ENCODE measurements at regions not wholly inside any gene's neighbourhood (a gene's known extent, or its start where the extent isn't known, plus 50 kb on each side); places are given as distances from the start of the nearest gene placed in this dataset.

- no peak for DNase-seq (ENCODE audit: extremely low read depth in 1 of 11, low read depth in 9 of 11, low spot score in 4 of 11)
Measured at GRCh38 chr2:122388208-122388607, 632.8 kb downstream of the TSN start.

DNA sequence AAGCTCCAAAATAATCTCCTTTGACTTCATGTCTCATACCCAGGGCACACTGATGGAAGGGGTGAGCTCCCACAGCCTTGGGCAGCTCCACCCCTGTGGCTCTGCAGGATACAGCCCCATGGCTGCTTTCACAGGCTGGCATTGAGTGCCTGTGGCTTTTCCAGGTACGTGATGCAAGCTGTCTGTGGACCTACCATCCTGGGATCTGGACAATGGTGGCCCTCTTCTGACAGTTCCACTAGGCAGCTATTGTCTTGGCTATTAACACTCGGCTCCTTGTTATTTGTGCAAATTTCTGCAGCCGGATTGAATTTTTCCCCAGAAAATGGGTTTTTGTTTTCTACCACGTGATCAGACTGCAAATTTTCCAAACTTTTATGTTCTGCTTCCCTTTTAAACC lies 634.2 kb downstream of the TSN start:
- no peak for DNase-seq (ENCODE audit: extremely low read depth in 1 of 11, low read depth in 9 of 11, low spot score in 4 of 11)

DNA sequence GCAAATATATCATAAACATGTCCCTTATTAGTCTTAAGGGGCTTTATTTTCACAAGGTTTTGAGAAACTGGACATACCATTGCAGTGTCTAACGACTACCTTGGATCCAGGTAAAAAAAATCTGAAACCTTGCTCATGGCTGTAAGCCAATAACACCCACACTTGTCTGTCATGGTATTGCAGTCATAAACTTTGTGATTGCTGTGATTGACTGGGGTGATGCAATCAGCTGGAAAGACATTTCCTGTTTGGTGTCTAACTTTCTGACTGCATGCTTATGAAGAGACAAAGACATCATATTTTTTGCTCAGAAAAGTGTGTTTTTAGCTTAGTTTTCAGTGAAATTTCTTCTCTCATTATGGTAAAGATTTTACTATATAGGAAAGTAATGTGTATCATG lies 635.0 kb downstream of the TSN start:
- no peak for DNase-seq (ENCODE audit: extremely low read depth in 1 of 11, low read depth in 9 of 11, low spot score in 4 of 11)

DNA sequence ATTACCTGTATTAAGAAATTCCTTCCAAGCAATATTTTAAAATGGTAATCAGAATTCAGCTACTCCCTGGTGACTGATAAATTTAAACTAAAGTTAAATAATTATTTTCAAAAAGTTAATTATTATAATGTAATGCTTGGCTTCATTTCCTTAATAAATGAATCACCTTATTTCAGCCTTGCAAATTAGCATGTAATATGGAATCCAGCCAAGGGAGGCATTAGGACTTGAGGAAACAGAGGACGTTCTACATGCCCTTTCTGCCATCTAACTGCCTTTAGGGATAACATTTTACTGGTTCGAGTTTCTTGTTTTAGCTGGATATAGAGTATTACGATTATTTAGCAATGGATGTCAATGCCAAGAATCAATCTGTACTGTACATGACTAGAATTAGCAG lies 636.3 kb downstream of the TSN start:
- DNase-seq (ENCODE audit: extremely low read depth in 1 of 11, low read depth in 9 of 11, low spot score in 4 of 11), result no peak

DNA sequence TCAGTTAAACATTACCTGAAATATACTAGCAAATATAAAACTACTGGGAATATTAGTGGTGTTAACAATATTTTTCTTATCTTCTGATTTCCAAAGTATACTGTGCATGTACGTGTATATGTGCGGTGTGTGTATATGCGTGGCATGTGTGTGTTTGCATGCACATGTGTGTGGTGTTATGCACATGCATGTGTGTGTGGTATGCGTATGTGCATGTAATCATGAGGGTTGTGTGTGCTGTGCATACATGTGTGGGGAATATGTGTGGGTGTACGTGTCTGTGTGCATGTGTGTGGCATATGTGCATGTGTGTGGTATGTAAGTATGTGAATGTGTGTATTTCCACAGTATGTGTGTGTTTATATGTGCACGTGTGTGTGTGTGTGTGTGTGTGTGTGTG lies 640.2 kb downstream of the TSN start:
- DNase-seq (ENCODE audit: extremely low read depth in 1 of 11, low read depth in 9 of 11, low spot score in 4 of 11), result no peak

DNA sequence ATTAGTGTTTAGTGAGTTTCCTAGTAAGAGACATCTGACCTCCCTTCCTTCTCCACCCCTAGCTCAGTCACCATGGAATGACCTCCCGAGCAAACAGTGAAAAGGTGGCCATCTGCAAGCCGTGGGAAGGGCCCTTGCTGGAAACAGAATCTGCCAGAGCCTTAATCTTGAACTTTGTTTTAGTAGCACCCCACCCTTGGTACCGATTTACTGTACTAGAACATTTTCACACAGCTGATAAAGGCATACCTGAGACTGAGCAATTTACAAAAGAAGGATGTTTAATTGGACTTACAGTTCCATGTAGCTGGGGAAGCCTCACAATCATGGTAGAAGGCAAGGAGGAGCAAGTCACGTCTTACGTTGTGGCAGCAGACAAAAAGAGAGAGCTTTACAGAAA lies 655.8 kb downstream of the TSN start:
- DNase-seq (ENCODE audit: extremely low read depth in 1 of 11, low read depth in 9 of 11, low spot score in 4 of 11), result no peak

DNA sequence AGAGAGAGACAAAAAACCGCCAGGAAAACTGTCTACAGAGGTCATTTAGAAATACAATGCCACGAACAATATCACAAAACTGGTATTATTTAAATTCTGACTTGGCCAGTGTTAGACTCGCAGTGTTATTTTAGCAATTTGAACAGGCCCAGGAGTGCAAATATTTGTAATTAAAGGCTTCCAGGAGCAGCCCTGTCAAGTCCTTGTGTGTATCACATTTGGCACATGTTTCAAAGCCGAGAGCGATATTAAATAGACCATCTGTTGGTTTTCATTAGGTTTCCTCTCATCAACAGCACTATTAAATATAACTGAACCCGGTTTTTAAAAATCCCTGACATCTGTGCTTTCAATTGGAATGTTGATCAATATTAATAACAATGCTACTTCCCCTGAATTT lies 656.9 kb downstream of the TSN start:
- DNase-seq (ENCODE audit: extremely low read depth in 1 of 11, low read depth in 9 of 11, low spot score in 4 of 11), result no peak

- DNase-seq (ENCODE audit: extremely low read depth in 1 of 11, low read depth in 9 of 11, low spot score in 4 of 11), result no peak
Measured at GRCh38 chr2:122414902-122415301, 659.5 kb downstream of the TSN start.

DNA sequence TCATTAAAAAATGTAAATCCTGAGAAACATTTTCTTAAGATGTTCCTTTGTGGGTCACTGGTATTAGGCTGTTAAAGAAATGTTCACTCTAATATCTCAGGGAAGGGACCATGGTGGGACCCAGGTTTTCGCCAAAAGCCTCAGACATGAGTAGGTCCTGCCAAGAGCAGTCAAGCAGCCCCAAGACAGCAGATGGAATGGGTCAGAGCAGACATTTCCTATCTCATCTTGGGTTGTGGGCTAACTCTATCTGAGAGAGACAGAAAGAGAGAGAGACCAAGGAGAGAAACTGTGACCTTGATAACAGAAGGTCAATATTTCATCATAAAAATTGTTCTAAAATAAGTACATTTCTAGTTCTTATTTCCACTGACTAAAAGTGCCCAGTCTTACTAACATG lies 661.7 kb downstream of the TSN start:
- DNase-seq (ENCODE audit: extremely low read depth in 1 of 11, low read depth in 9 of 11, low spot score in 4 of 11), result no peak

- DNase-seq (ENCODE audit: extremely low read depth in 1 of 11, low read depth in 9 of 11, low spot score in 4 of 11), result no peak
Measured at GRCh38 chr2:122421775-122422174, 666.3 kb downstream of the TSN start.

GRCh38 chr2:122422384-122422991 lies 667.0 kb downstream of the TSN start:
- no peak for DNase-seq (ENCODE audit: extremely low read depth in 1 of 11, low read depth in 9 of 11, low spot score in 4 of 11)

DNA sequence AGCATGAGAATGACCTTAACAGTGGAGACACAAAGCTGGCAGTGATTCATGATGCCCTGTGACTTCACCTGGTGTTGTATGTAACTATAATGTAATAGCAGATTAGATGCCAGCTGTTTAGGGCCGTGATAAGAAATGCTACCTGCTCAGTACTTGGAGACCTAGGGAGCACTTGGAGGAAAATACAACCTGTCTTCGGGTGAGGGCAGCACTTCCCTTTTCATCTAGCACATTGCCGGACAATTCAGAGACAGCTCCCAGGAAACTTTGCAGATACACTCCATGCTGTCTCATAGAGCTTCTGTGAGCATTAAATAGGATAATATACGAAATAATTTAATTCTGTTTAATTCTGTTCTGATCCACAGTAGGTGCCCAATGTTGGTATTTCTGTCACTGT lies 668.5 kb downstream of the TSN start:
- no peak for DNase-seq (ENCODE audit: extremely low read depth in 1 of 11, low read depth in 9 of 11, low spot score in 4 of 11)

GRCh38 chr2:122433123-122433754 lies 677.8 kb downstream of the TSN start:
- peak in 6 of 11 donors; percentile 4 to 32 (median 14) for DNase-seq (ENCODE audit: extremely low read depth in 1 of 11, low read depth in 9 of 11, low spot score in 4 of 11)

DNA sequence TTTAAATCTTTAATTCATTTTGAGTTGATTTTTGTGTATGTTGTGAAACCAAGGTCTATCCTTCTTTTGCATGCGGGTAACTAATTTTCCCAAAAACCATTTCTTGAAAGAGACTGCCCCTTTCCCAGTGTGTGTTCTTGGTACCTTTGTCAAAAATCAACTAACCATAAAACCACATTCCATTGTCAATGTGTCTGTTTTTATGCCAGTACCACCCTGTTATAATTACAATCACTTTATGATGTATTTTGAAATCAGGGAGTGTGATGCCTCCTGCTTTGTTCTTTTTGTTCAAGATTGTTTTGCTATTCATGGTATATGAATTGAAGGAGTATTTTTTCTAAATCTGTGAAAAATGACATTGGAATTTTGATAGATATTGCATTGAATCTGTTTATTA lies 689.6 kb downstream of the TSN start:
- no peak for DNase-seq (ENCODE audit: extremely low read depth in 1 of 11, low read depth in 9 of 11, low spot score in 4 of 11)

DNA sequence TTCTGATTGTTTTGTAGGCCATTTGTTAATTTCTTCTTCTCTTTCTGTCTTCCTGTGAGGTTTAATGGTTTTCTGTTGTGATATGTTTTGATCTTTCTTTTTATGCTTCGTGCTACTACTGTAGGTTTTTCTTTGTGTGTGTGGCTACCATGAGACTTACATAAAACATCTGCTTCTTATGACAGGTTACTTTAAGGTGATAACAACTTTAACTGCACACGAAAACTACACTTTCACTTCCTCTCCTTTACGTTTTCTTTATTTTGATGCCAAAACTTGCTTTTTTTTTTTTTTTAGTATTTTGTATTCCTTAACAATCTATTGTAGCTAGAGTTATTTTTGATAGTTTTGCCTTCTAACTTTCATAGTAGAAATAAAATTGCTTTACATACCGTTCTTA lies 691.3 kb downstream of the TSN start:
- no peak for DNase-seq (ENCODE audit: extremely low read depth in 1 of 11, low read depth in 9 of 11, low spot score in 4 of 11)

GRCh38 chr2:122447237-122447636 lies 691.8 kb downstream of the TSN start:
- DNase-seq (ENCODE audit: extremely low read depth in 1 of 11, low read depth in 9 of 11, low spot score in 4 of 11), result no peak

DNA sequence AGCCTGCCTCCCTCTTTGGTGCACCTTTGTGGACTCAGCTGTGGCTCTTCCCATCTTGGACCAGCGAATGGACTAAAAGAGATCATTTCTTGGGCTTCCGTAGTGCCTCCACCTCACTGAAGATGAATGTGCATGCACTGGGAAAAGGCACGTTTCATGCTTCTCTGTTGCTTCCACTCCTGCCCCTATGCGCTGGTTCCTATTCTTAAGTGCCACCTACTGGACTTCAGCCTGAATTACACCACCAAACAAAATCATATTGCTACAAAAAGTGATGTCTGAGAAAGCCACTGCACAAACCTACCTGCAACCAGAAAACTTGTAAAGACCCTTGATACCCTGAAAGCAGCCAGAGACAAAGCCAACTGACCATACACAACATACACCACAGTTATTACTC lies 695.6 kb downstream of the TSN start:
- DNase-seq (ENCODE audit: extremely low read depth in 1 of 11, low read depth in 9 of 11, low spot score in 4 of 11), result no peak

DNA sequence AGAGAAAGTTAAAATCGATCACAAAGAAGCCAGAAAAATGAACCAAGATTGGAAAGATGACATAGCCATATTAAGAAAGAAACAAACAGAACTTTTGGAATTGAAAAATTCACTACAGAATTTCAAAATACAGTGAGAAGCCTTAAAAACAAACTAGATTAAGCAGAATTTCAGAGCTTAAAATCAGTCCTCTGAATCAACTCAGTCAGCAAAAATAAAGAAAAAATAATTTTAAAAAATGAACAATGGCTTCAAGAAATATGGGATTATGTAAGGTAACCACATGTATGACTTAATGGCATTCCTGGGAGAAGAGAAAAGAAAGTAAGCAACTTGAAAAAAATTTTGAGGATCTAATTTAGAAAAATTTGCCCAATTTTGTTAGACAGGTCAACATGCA lies 696.2 kb downstream of the TSN start:
- DNase-seq (ENCODE audit: extremely low read depth in 1 of 11, low read depth in 9 of 11, low spot score in 4 of 11), result no peak

- no peak for DNase-seq (ENCODE audit: extremely low read depth in 1 of 11, low read depth in 9 of 11, low spot score in 4 of 11)
Measured at GRCh38 chr2:122469147-122469546, 713.7 kb downstream of the TSN start.

DNA sequence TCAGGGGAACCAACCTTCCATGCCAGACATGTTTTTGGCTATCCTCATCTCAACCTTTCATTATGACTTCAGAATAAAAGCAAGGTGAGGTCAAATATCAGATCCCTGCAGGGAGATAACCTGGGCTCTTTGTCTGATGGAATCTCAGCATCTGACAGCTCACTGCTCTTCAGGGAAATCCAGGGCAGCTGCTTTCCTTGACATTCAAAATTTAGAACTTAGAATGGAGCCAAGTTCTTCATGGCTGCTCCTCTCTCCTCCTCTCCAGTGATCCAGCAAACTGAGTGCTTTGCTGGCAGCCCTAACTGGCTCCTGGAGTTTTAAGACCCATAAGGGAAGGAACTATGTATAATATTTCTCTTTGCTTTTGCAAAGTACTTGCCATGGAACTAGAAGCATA lies 716.3 kb downstream of the TSN start:
- DNase-seq (ENCODE audit: extremely low read depth in 1 of 11, low read depth in 9 of 11, low spot score in 4 of 11), result no peak

- DNase-seq (ENCODE audit: extremely low read depth in 1 of 11, low read depth in 9 of 11, low spot score in 4 of 11), result no peak
Measured at GRCh38 chr2:122478117-122478516, 722.7 kb downstream of the TSN start.

Data from renal cortex interstitium (tissue), 11 donors.